Nephron (organoid): ENCODE measurements at regions not wholly inside any gene's neighbourhood (a gene's known extent, or its start where the extent isn't known, plus 50 kb on each side); places are given as distances from the start of the nearest gene placed in this dataset.
A peak's percentile ranks its signal among the peaks of the same experiment; 100 is the strongest.

Experiments used
- H3K27ac Mint-ChIP-seq, 3 experiments: 2 replicates each; pipeline ENCODE4 v1.8.0; 2020; ENCODE audit warnings: mixed read lengths in 3 of 3, mild to moderate bottlenecking in 2 of 3, moderate library complexity in 1 of 3
- H3K27me3 Mint-ChIP-seq: 2 replicates; pipeline ENCODE4 v1.8.0; 2021; ENCODE audit warnings: low read depth, mild to moderate bottlenecking, moderate library complexity, mixed read lengths
- H3K36me3 Mint-ChIP-seq: 2 replicates; pipeline ENCODE4 v1.8.0; 2020; ENCODE audit warnings: low read depth, mixed read lengths
- H3K4me1 Mint-ChIP-seq: 2 replicates; pipeline ENCODE4 v1.8.0; 2020; ENCODE audit warnings: mixed read lengths
- H3K4me3 Mint-ChIP-seq, 3 experiments: 2 replicates each; pipeline ENCODE4 v1.8.0; 2020; ENCODE audit warnings: mild to moderate bottlenecking in 3 of 3, mixed read lengths in 3 of 3, moderate library complexity in 2 of 3
- H3K9me3 Mint-ChIP-seq: 2 replicates; pipeline ENCODE4 v1.8.0; 2020; ENCODE audit warnings: mixed read lengths
- CTCF ChIP-seq, 3 experiments: fragments of 200-600 bp; sonication (generic); IDR thresholded peaks; one replicate each; pipeline ENCODE4 v1.5.0; 2021; ENCODE audit warnings: antibody characterized with exemption in 3 of 3; ENCODE audit not compliant: unreplicated experiment in 3 of 3

- H3K4me1 Mint-ChIP-seq, result peaks cover 31% of the 10 kb centered on the region
- TF ChIP-seq CTCF (IDR thresholded peaks at IDR 0.05; ENCODE audit: unreplicated experiment in 3 of 3), result no peak
- H3K27ac Mint-ChIP-seq, result peak overlapping the region; percentile 79 to 98 (median 95)
- peaks cover 6% of the 10 kb centered on the region for H3K27me3 Mint-ChIP-seq
- no peaks in the 10 kb centered on the region for H3K36me3 Mint-ChIP-seq
- peaks cover 2% of the 10 kb centered on the region for H3K9me3 Mint-ChIP-seq
- peak overlapping the region in 1 of 3 experiments; percentile 5 for H3K4me3 Mint-ChIP-seq
Measured at GRCh38 chr9:88732128-88732527, 197.2 kb downstream of the NXNL2 start.

GRCh38 chr9:88733651-88734421 lies 198.9 kb downstream of the NXNL2 start:
- H3K27ac Mint-ChIP-seq, result peak overlapping the region; percentile 54 to 86 (median 64)
- no peaks in the 10 kb centered on the region for H3K36me3 Mint-ChIP-seq
- peaks cover 42% of the 10 kb centered on the region for H3K4me1 Mint-ChIP-seq
- no peak overlapping the region for H3K4me3 Mint-ChIP-seq
- H3K9me3 Mint-ChIP-seq, result no peaks in the 10 kb centered on the region
- no peak for TF ChIP-seq CTCF (IDR thresholded peaks at IDR 0.05; ENCODE audit: unreplicated experiment in 3 of 3)
- peaks cover 6% of the 10 kb centered on the region for H3K27me3 Mint-ChIP-seq

GRCh38 chr9:88734527-88734926 lies 199.5 kb downstream of the NXNL2 start:
- H3K27me3 Mint-ChIP-seq, result peaks cover 6% of the 10 kb centered on the region

GRCh38 chr9:88736136-88736637 lies 201.2 kb downstream of the NXNL2 start:
- Mint-ChIP-seq H3K9me3 (no peaks in the 10 kb centered on the region), H3K4me1 (peaks cover 59% of the 10 kb centered on the region)

More at GRCh38 chr9:88734527-88734926, 199.5 kb downstream of the NXNL2 start:
- no peak for TF ChIP-seq CTCF (IDR thresholded peaks at IDR 0.05; ENCODE audit: unreplicated experiment in 3 of 3)
- Mint-ChIP-seq H3K36me3 (no peaks in the 10 kb centered on the region), H3K27ac (peak overlapping the region; percentile 54 to 86 (median 64)), H3K4me3 (no peak overlapping the region), H3K9me3 (no peaks in the 10 kb centered on the region), H3K4me1 (peaks cover 49% of the 10 kb centered on the region)

GRCh38 chr9:88737031-88737430 lies 202.1 kb downstream of the NXNL2 start:
- H3K36me3 Mint-ChIP-seq, result no peaks in the 10 kb centered on the region
- peak overlapping the region in 2 of 3 experiments; percentile 24 to 47 for H3K27ac Mint-ChIP-seq
- TF ChIP-seq CTCF (IDR thresholded peaks at IDR 0.05; ENCODE audit: unreplicated experiment in 3 of 3), result no peak

More at GRCh38 chr9:88736136-88736637, 201.2 kb downstream of the NXNL2 start:
- Mint-ChIP-seq H3K4me3 (no peak overlapping the region), H3K27me3 (peaks cover 3% of the 10 kb centered on the region), H3K27ac (peak overlapping the region in 1 of 3 experiments; percentile 24), H3K36me3 (no peaks in the 10 kb centered on the region)
- no peak for TF ChIP-seq CTCF (IDR thresholded peaks at IDR 0.05; ENCODE audit: unreplicated experiment in 3 of 3)

More at GRCh38 chr9:88737031-88737430, 202.1 kb downstream of the NXNL2 start:
- H3K9me3 Mint-ChIP-seq, result no peaks in the 10 kb centered on the region
- peaks cover 3% of the 10 kb centered on the region for H3K27me3 Mint-ChIP-seq
- no peak overlapping the region for H3K4me3 Mint-ChIP-seq
- H3K4me1 Mint-ChIP-seq, result peaks cover 56% of the 10 kb centered on the region
